Ectodermal cell (in vitro differentiated cells): ENCODE measurements at regions not wholly inside any gene's neighbourhood (a gene's known extent, or its start where the extent isn't known, plus 50 kb on each side); places are given as distances from the start of the nearest gene placed in this dataset.

Experiments
- H3K27ac ChIP-seq: 2 replicates; pipeline ENCODE4 v1.7.0; 2013; ENCODE audit warnings: mild to moderate bottlenecking, low read depth, low read length; ENCODE audit not compliant: insufficient read depth, poor library complexity, severe bottlenecking
- H3K27me3 ChIP-seq: 2 replicates; pipeline ENCODE4 v1.7.0; 2013; ENCODE audit warnings: mild to moderate bottlenecking, low read length; ENCODE audit not compliant: insufficient read depth, control insufficient read depth, poor library complexity, severe bottlenecking
- H3K36me3 ChIP-seq: one replicate; pipeline ENCODE4 v1.7.0; 2013; ENCODE audit warnings: low read length; ENCODE audit not compliant: control insufficient read depth, insufficient read depth
- H3K4me1 ChIP-seq: one replicate; pipeline ENCODE4 v1.7.0; 2013; ENCODE audit warnings: low read length; ENCODE audit not compliant: control insufficient read depth, insufficient read depth
- H3K4me3 ChIP-seq: 2 replicates; pipeline ENCODE4 v1.7.0; 2013; ENCODE audit warnings: low read depth, low read length, control low read depth; ENCODE audit not compliant: insufficient read depth
- H3K9me3 ChIP-seq: 2 replicates; pipeline ENCODE4 v1.7.0; 2013; ENCODE audit warnings: mild to moderate bottlenecking, low read length, moderate library complexity; ENCODE audit not compliant: control insufficient read depth
- WGBS, 2 experiments: methylation state at CpG; one replicate each; pipeline ENCODE4 v1.1.7; 2013; ENCODE audit warnings: missing lambda C conversion rate in 2 of 2; 5-methylcytosine and 5-hydroxymethylcytosine counted together

DNA sequence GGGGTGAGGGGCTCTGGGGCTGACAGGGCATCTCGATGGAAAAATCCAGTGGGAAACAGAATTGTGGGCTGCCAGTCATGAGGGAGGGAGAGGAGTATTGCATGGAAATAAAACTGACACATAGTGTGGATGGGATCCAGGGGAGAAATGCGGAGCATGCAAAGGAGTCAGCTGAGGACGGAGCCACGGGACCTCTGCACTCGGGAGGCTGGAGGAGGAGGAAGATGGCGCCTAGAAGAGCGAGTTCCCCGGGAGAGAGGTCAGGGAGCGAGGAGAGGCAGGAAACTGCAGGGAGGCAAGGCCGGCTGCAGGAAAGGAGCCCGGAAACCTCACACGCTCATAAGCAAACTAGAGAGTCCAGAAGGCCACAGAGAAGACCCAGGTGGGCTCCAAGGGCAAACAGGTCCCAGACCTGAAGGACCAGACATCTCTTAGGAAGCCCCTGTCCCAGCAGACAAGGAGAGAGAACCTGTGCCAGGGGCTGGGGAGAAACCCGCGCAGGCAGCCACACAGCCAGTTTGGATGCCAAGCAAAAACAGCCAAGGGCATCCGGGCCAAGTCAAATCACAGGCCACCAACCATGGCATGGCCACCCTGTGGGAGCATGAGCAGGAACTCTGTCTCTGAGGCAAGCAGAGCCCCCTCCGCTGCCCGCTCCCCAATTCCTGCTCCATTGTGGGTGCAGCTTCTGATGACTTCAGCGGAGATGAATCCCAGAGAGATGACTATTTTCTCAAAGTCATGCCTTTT lies 218.8 kb upstream of the ID2 start:
- Histone ChIP-seq H3K9me3 (no peaks in the 10 kb centered on the region), H3K4me3 (no peak overlapping the region), H3K27me3 (no peaks in the 10 kb centered on the region), H3K36me3 (no peaks in the 10 kb centered on the region), H3K27ac (no peak overlapping the region), H3K4me1 (no peaks in the 10 kb centered on the region)
- WGBS, 2 experiments = 93 to 95% methylated on average over 18 of the region's 18 CpGs

DNA sequence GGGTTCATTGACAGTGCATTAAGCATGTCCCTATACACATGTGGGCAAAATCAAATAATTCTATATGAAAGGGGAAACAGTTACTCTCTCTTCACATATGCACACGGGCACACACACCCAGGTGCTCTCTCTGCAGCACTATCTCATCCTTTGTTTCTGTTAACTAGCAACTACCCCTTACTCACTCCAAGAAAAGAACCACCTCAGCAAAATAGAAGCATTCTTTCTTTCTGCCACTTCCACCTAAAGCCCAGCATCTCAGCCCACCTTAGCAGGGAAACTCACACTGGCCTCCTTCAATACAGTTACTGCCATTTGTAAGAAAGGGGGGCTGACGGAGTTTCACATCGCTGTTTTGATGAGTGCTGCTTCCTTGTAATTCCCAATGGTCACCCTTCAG lies 216.3 kb upstream of the ID2 start:
- H3K27me3 ChIP-seq = no peaks in the 10 kb centered on the region
- WGBS, 2 experiments = 92 to 93% methylated on average over 3 of the region's 3 CpGs
- H3K36me3 ChIP-seq = no peaks in the 10 kb centered on the region
- H3K4me3 ChIP-seq = no peak overlapping the region
- H3K27ac ChIP-seq = no peak overlapping the region
- no peaks in the 10 kb centered on the region for H3K4me1 ChIP-seq
- no peaks in the 10 kb centered on the region for H3K9me3 ChIP-seq

DNA sequence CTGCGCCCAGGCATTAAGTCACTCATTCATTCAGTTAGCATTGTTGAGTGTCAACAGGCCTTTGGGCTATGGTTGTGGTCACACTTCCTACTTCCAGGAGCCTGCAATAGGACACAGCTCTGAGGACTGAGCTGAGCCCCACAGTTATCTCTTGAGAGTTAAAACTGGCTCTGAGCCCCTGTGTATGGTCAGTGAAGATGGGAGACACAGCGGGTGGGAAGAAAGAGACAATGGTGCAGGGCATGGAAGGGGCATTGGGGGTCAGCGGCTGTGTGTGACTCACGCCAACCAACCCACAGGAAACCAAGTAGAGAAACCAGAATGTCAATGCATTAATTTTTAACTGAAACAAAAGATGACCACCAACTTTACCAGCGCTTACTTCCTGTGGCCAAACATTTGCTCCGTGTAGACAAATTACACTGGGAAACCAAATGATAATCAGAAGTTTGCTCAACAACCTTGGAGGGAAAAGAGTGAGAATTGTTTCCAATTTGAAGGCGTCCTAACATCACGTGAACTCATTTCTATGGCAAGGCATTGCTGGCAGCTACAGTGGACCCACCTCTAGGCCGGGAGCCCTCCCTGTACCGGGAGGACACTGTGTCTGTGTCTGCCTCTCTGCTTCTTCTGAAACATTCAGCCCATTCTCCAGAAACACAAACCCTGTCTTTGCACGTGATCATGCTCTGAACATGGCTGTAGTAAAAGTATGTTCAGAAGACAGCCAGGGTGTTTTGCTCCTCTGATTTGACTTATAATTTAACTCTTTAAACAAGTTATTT lies 212.0 kb upstream of the ID2 start:
- Histone ChIP-seq H3K27ac (no peak overlapping the region), H3K4me3 (no peak overlapping the region), H3K4me1 (no peaks in the 10 kb centered on the region), H3K27me3 (no peaks in the 10 kb centered on the region), H3K36me3 (no peaks in the 10 kb centered on the region), H3K9me3 (no peaks in the 10 kb centered on the region)
- WGBS, 2 experiments = 91 to 92% methylated on average over 11 of the region's 11 CpGs

DNA sequence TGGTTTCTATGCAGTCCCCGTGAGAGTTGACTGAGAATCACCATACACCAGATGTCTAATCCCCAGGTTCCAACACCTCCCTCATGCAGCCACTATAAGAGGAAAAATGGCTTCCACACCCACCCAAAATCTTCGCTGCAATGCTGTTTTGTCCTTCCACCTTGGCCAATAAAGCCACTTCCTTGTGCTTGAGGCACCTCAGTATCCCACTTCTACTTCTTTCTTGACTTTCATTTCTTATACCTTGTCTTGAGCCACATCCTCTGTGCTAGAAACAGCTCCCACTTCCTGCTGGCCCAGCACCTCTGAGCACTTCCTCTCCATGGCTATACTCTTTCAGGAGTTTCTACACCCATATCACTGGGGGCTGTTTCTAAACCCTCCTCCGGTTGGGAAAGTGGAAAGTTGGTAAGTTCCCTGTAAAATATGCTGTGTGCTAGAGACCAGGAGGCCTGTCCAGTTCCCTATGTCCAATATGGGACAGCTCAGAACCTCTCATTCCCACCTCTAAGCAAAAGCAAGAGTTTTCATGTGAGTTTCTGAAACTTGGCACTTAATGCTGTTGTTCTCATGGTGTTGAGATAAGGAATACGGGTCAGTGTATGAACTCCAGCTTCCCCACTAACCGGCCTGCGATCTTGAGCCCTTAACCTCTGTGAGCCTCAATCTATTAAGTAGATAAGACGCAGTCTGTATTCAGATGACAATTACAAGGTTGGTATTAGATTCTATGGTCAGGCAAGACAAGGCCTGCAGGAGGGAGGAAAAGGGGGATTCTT lies 209.1 kb upstream of the ID2 start:
- Histone ChIP-seq H3K9me3 (no peaks in the 10 kb centered on the region), H3K36me3 (no peaks in the 10 kb centered on the region), H3K4me1 (no peaks in the 10 kb centered on the region), H3K27ac (no peak overlapping the region), H3K4me3 (no peak overlapping the region), H3K27me3 (no peaks in the 10 kb centered on the region)
- WGBS, 2 experiments = 95 to 96% methylated on average over 6 to 7 of the region's 7 CpGs

DNA sequence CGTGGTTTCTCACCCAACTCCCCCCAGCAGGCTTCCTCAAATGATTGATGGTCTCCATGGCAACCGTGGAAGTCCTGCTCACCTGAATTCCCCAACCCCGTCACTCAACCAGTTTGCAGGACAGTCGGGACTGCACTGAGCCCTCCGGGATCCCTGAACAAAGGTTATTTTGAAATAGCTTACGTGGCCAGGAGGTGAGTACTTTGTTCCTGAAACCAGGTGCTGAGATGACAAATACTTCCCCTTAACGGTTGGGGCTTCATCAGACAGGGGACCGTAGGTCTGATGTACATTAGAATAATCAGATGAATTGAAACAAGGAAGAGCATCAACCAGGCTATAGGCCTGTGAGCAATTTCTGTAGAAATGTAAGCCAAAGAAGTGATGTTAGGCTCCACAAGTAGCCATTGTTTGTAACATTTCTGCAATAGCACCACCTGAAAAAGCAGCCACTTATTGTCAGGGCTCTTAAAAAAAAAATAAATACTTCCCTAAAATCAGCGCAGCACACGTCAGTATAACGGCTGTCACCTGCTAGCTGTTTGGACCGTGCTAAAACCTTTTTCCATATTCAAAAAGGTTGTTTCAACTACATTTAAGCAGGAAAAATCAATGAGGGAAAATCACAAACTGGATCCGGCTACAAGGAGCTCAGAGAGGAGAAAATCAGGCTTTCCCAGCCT lies 206.4 kb upstream of the ID2 start:
- 83 to 84% methylated on average over 13 of the region's 13 CpGs for WGBS, 2 experiments
- Histone ChIP-seq H3K27ac (no peak overlapping the region), H3K4me3 (no peak overlapping the region), H3K27me3 (no peaks in the 10 kb centered on the region), H3K36me3 (no peaks in the 10 kb centered on the region), H3K4me1 (no peaks in the 10 kb centered on the region), H3K9me3 (no peaks in the 10 kb centered on the region)

DNA sequence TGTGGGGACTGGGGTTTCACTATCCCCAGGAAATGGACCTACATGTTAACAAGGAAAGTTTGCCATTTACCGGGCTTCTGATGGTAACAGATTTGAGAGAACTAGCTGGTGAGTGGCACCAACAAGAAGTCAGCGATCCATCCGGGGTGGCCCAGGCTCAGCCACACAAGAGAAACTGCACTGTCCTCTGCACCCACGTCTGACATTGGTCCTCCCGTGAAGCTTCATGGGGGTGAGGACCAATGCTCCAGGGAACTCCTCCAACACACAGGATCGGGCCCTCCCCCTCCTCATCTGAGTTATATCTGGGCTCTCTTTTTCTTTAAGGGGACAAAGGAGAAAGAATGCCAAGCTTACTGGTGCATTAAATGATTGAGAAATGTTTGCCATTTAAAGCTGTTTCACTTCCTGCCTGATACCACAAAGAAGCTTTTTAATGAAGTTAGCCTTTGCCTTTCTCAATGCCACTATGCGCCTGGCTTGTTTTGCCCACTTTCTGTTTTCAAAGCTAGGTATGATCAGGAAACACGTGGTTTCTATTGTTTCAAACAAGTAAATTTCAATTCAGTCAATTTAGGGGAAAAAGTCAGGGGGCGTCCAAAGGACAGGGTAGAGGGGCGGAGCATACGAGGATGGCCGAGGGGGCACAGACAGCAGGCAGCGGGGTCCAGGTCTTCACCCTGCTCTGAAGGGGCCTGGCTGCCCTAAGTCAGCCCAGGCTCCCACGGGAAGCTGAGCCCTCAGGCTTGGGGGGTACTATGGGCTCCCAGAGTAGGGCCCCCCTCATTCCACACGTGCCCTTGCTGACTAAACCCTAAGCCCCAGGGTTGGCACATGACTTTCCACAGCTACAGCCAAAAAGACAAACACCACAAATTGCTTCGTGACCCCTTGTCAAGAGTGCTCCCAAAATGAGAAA lies 204.0 kb upstream of the ID2 start:
- Histone ChIP-seq H3K9me3 (no peaks in the 10 kb centered on the region), H3K4me3 (no peak overlapping the region), H3K4me1 (no peaks in the 10 kb centered on the region), H3K27ac (no peak overlapping the region), H3K36me3 (no peaks in the 10 kb centered on the region), H3K27me3 (no peaks in the 10 kb centered on the region)
- 91 to 93% methylated on average over 16 of the region's 16 CpGs for WGBS, 2 experiments

DNA sequence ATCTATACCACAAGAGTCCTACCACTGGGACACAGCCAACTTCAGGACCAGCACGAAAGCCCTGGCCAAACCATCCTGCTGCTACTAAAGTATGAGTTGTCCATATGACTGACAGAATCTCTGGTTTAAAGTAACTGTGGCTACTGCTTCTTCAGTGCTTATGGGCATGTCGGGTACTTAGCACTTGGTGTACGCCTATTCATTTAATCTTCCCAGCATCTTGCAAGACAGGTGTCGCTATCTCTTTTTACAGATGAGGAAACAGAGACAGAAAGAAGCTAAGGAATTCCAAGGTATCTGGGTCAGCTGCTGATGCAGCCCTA lies 203.4 kb upstream of the ID2 start:
- no peak overlapping the region for H3K4me3 ChIP-seq
- WGBS, 2 experiments = 84 to 87% methylated on average over 4 of the region's 4 CpGs
- no peaks in the 10 kb centered on the region for H3K36me3 ChIP-seq
- no peak overlapping the region for H3K27ac ChIP-seq
- no peaks in the 10 kb centered on the region for H3K4me1 ChIP-seq
- no peaks in the 10 kb centered on the region for H3K9me3 ChIP-seq
- no peaks in the 10 kb centered on the region for H3K27me3 ChIP-seq

DNA sequence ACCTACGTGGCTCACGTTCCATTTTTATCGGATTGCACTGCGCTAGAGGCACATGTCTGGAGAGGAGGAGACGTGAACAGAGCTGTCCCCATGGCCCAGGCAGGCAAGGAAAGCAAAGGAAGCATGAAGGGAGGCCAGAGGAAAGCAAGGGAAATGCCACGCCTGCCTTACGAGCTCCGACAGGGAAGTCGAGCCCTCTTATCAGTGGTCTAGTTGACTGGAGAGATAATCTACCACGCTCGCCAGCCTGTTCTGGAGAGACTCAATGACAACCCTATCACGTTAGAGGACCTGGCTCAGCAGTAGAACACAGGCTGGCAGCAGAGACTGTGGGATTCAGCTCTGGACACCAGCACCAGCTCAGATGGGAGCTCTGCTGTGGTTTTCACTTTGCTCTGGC lies 202.6 kb upstream of the ID2 start:
- H3K4me1 ChIP-seq = no peaks in the 10 kb centered on the region
- H3K27ac ChIP-seq = no peak overlapping the region
- no peaks in the 10 kb centered on the region for H3K9me3 ChIP-seq
- no peaks in the 10 kb centered on the region for H3K36me3 ChIP-seq
- no peak overlapping the region for H3K4me3 ChIP-seq
- no peaks in the 10 kb centered on the region for H3K27me3 ChIP-seq
- WGBS, 2 experiments = 94 to 95% methylated on average over 12 of the region's 12 CpGs

DNA sequence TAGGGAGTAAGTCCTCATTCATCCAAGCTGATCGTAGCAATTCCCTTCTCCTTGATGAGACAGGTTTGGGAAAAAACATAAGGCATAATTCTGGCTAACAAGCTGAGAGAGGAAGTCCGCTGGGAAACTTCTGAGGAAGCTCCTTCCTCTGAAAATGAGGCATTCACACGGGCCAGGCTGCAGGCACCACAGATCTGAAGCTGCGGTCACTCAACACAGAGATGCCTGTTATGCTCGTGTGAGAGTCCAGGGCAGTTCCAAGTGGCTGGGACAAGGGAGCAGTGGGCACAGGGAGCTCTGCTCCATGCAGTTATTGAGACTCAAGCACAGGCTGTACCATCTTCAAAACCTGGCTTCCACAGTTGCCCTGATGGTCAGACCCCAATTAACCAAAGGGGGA lies 200.9 kb upstream of the ID2 start:
- H3K4me1 ChIP-seq = no peaks in the 10 kb centered on the region
- no peaks in the 10 kb centered on the region for H3K9me3 ChIP-seq
- no peak overlapping the region for H3K4me3 ChIP-seq
- 85% methylated on average over 5 of the region's 5 CpGs for WGBS, 2 experiments
- H3K27ac ChIP-seq = no peak overlapping the region
- no peaks in the 10 kb centered on the region for H3K27me3 ChIP-seq
- H3K36me3 ChIP-seq = no peaks in the 10 kb centered on the region
